IMR-90 (cell line): ENCODE measurements at regions not wholly inside any gene's neighbourhood (a gene's known extent, or its start where the extent isn't known, plus 50 kb on each side); places are given as distances from the start of the nearest gene placed in this dataset.

Experiments
- ATAC-seq: fragments of 200-7000 bp; cut with Tn5 transposase; 2 replicates; pipeline ENCODE4 v1.9.1; 2020; ENCODE audit warnings: low read depth, mild to moderate bottlenecking, moderate library complexity
- BruUV-seq: library from RNA; stranded (reverse); fragments of 400-500 nt; replicated peaks from 2 replicates; lab custom pipeline; 2021; lab: Mats Ljungman, UMichigan
- CTCF ChIA-PET: fragments of 300-600 bp; formaldehyde crosslinking; extraction: SDS; loops from one replicate; lab custom pipeline; 2021; ENCODE audit warnings: antibody characterized with exemption; lab: Yijun Ruan, JAX
- POLR2A ChIA-PET: fragments of 300-600 bp; sonication (Branson Sonifier 250); formaldehyde crosslinking; loops from one replicate; lab custom pipeline; 2022; ENCODE audit warnings: antibody characterized with exemption; ENCODE audit not compliant: unreplicated experiment; lab: Charles Lee
- DNase-seq: peaks from one replicate; pipeline ENCODE4 v3.0.0; 2013
- H2AFZ ChIP-seq: replicated peaks from 2 replicates; pipeline ENCODE3; 2013; ENCODE audit warnings: low read length, mild to moderate bottlenecking; ENCODE audit not compliant: poor library complexity
- H2AK5ac ChIP-seq: 2 replicates; pipeline ENCODE4 v1.6.1; 2013; ENCODE audit warnings: low read depth, low read length, inconsistent platforms
- H2AK9ac ChIP-seq: replicated peaks from 2 replicates; pipeline ENCODE3; 2013; ENCODE audit warnings: mild to moderate bottlenecking, low read depth, low read length, moderate library complexity; ENCODE audit not compliant: poor library complexity
- H2BK120ac ChIP-seq: 2 replicates; pipeline ENCODE4 v1.6.1; 2013; ENCODE audit warnings: low read depth, low read length, inconsistent platforms
- H2BK15ac ChIP-seq: 3 replicates; pipeline ENCODE4 v1.6.1; 2013; ENCODE audit warnings: low read depth, low read length, inconsistent platforms
- H2BK20ac ChIP-seq: 2 replicates; pipeline ENCODE4 v1.6.1; 2013; ENCODE audit warnings: low read depth, mild to moderate bottlenecking, inconsistent platforms, low read length, moderate library complexity
- H2BK5ac ChIP-seq: 2 replicates; pipeline ENCODE4 v1.6.1; 2013; ENCODE audit warnings: mild to moderate bottlenecking, low read depth, low read length, inconsistent platforms; ENCODE audit not compliant: poor library complexity, severe bottlenecking
- H3K14ac ChIP-seq: replicated peaks from 2 replicates; pipeline ENCODE4 v1.6.1; 2013; ENCODE audit warnings: low read depth, low read length, inconsistent platforms
- H3K18ac ChIP-seq: 2 replicates; pipeline ENCODE4 v1.6.1; 2013; ENCODE audit warnings: low read depth, low read length, control low read depth
- H3K23ac ChIP-seq: 2 replicates; pipeline ENCODE4 v1.6.1; 2013; ENCODE audit warnings: low read depth, low read length, inconsistent platforms
- H3K27ac ChIP-seq: 2 replicates; pipeline ENCODE4 v1.5.1; 2013; ENCODE audit warnings: mild to moderate bottlenecking, control low read depth, low read length; ENCODE audit not compliant: insufficient read depth
- H3K27me3 ChIP-seq: 2 replicates; pipeline ENCODE4 v1.6.1; 2013; ENCODE audit warnings: low read length; ENCODE audit not compliant: control insufficient read depth, insufficient read depth
- H3K36me3 ChIP-seq: 2 replicates; pipeline ENCODE4 v1.6.1; 2013; ENCODE audit warnings: low read length, mixed read lengths; ENCODE audit not compliant: control insufficient read depth, insufficient read depth
- H3K4ac ChIP-seq: 2 replicates; pipeline ENCODE4 v1.6.1; 2013; ENCODE audit warnings: low read depth, low read length, inconsistent platforms
- H3K4me1 ChIP-seq: 2 replicates; pipeline ENCODE4 v1.6.1; 2013; ENCODE audit warnings: low read length, mixed read lengths; ENCODE audit not compliant: control insufficient read depth, insufficient read depth
- H3K4me2 ChIP-seq: 2 replicates; pipeline ENCODE4 v1.6.1; 2013; ENCODE audit warnings: low read depth, mild to moderate bottlenecking, control low read depth, low read length, moderate library complexity
- H3K4me3 ChIP-seq: 2 replicates; pipeline ENCODE4 v1.5.1; 2013; ENCODE audit warnings: low read depth, mild to moderate bottlenecking, control low read depth, low read length, moderate library complexity; ENCODE audit not compliant: insufficient read depth
- H3K56ac ChIP-seq: 2 replicates; pipeline ENCODE4 v1.6.1; 2013; ENCODE audit warnings: low read length, inconsistent platforms; ENCODE audit not compliant: insufficient read depth; ENCODE audit errors: extremely low read depth
- H3K79me1 ChIP-seq, 2 experiments: 2 replicates each; pipeline ENCODE4 v1.6.1; 2013; ENCODE audit warnings: low read length in 2 of 2, inconsistent platforms in 1 of 2, low read depth in 1 of 2
- H3K9ac ChIP-seq: 2 replicates; pipeline ENCODE4 v1.6.1; 2013; ENCODE audit warnings: low read depth, low read length, control low read depth
- H3K9me1 ChIP-seq: 2 replicates; pipeline ENCODE4 v1.6.1; 2013; ENCODE audit warnings: low read length, inconsistent platforms; ENCODE audit not compliant: insufficient read depth
- H3K9me3 ChIP-seq: 2 replicates; pipeline ENCODE4 v1.6.1; 2013; ENCODE audit warnings: low read length; ENCODE audit not compliant: control insufficient read depth, insufficient read depth
- H4K20me1 ChIP-seq: 2 replicates; pipeline ENCODE4 v1.6.1; 2013; ENCODE audit warnings: low read length, inconsistent platforms; ENCODE audit not compliant: insufficient read depth
- H4K5ac ChIP-seq: 2 replicates; pipeline ENCODE4 v1.6.1; 2013; ENCODE audit warnings: mild to moderate bottlenecking, low read depth, low read length, control low read depth
- H4K8ac ChIP-seq, 2 experiments: 2 replicates each; pipeline ENCODE4 v1.6.1; 2013; ENCODE audit warnings: low read depth in 2 of 2, low read length in 2 of 2, control low read depth in 1 of 2, inconsistent platforms in 1 of 2
- H4K91ac ChIP-seq: 2 replicates; pipeline ENCODE4 v1.6.1; 2013; ENCODE audit warnings: low read depth, low read length, inconsistent platforms; ENCODE audit not compliant: insufficient read depth
- BHLHE40 ChIP-seq: fragments of 150-350 bp; IDR thresholded peaks from 2 replicates; pipeline ENCODE4 v1.6.1; 2016; ENCODE audit warnings: mild to moderate bottlenecking, low read depth, low read length
- CEBPB ChIP-seq: IDR thresholded peaks from 2 replicates; pipeline ENCODE4 v1.6.1; 2012; ENCODE audit warnings: low read depth, low read length, improper control_type of control experiment
- FOS ChIP-seq: fragments of 150-350 bp; IDR thresholded peaks from 2 replicates; pipeline ENCODE4 v1.6.1; 2016; ENCODE audit warnings: low read depth, low read length
- MAFK ChIP-seq: IDR thresholded peaks from 2 replicates; pipeline ENCODE4 v1.6.1; 2012; ENCODE audit warnings: low read depth, low read length, improper control_type of control experiment
- MAZ ChIP-seq: IDR thresholded peaks from 2 replicates; pipeline ENCODE4 v1.6.1; 2012; ENCODE audit warnings: low read depth, mild to moderate bottlenecking, low read length, improper control_type of control experiment, moderate library complexity, borderline replicate concordance
- NFE2L2 ChIP-seq: fragments of 150-350 bp; IDR thresholded peaks from 2 replicates; pipeline ENCODE4 v1.6.1; 2016; ENCODE audit warnings: low read depth, mild to moderate bottlenecking, low read length
- POLR2A ChIP-seq: IDR thresholded peaks from 2 replicates; pipeline ENCODE4 v1.6.1; 2012; ENCODE audit warnings: mild to moderate bottlenecking, low read depth, low read length
- RAD21 ChIP-seq: IDR thresholded peaks from 2 replicates; pipeline ENCODE4 v1.6.1; 2012; ENCODE audit warnings: low read length, improper control_type of control experiment
- RCOR1 ChIP-seq: IDR thresholded peaks from 2 replicates; pipeline ENCODE4 v1.6.1; 2012; ENCODE audit warnings: mild to moderate bottlenecking, low read length, improper control_type of control experiment; ENCODE audit not compliant: insufficient replicate concordance
- RFX5 ChIP-seq: IDR thresholded peaks from 2 replicates; pipeline ENCODE4 v1.8.0; 2012; ENCODE audit warnings: low read depth, mild to moderate bottlenecking, low read length, moderate library complexity
- SMC3 ChIP-seq: fragments of 150-350 bp; IDR thresholded peaks from 2 replicates; pipeline ENCODE4 v1.6.1; 2016; ENCODE audit warnings: low read depth, mild to moderate bottlenecking, antibody characterized with exemption, low read length, moderate library complexity
- WGBS, 2 experiments: methylation state at CpG; one replicate each; pipeline versions ENCODE4 v1.1.5 to v1.1.7; 2013; ENCODE audit warnings: missing lambda C conversion rate in 2 of 2; ENCODE audit not compliant: insufficient read length in 1 of 2; ENCODE audit errors: extremely low coverage in 2 of 2; 5-methylcytosine and 5-hydroxymethylcytosine counted together
- dilution Hi-C: fragments of 300-500 bp; cut with HindIII; formaldehyde crosslinking; loops from one replicate; pipeline ENCODE4 v1.14.3; 2018; ENCODE audit warnings: low sequenced_read_pairs; ENCODE audit not compliant: unreplicated experiment
- in situ Hi-C: fragments of 300-500 bp; cut with MboI; formaldehyde crosslinking; loops from 3 replicates; pipeline ENCODE4 v1.14.3; 2019; ENCODE audit warnings: low sequenced_read_pairs, inconsistent platforms, mixed read lengths
- intact Hi-C: fragments of 100-400 bp; cut with micrococcal nuclease; formaldehyde crosslinking; loops from 2 replicates; pipeline ENCODE4 v1.10.0; 2022
- TF ChIP-seq, protein P1 (sequence below): conservative IDR thresholded peaks from 2 replicates; pipeline ENCODE4 v1.5.1; 2012; ENCODE audit warnings: mild to moderate bottlenecking, low read depth, low read length, improper control_type of control experiment
- TF ChIP-seq, protein P2 (sequence below): fragments of 150-350 bp; IDR thresholded peaks from 2 replicates; pipeline ENCODE4 v1.6.1; 2017; ENCODE audit warnings: mild to moderate bottlenecking, antibody characterized with exemption, low read length, low read depth

DNA sequence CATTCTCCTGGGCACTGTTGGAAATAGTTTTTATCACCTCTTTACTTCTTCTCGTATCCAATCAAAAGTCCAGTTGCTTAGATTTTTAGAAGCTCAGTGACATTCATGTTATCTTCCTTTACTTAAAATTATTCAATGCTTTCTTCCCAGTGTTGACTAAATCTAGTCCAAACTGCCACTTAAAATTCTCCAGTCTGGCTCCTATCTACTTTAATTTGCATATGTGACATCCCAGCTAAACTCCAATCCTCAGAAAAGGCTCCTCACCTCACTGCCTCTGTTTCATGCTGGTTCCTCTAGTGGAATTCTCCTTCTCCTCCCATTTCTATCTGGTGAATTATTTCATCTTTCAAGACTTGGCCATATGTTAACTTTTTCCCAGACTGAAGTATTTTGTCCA lies 1238.7 kb upstream of the WWC1 start:
- CTCF ChIA-PET: no interaction called here

More for the DNA sequence above, 1238.7 kb upstream of the WWC1 start:
- Histone ChIP-seq H3K18ac (no peak overlapping the region), H3K23ac (no peak overlapping the region), H2AK5ac (no peak overlapping the region), H3K4me3 (no peak overlapping the region), H3K79me1 (no peaks in the 10 kb centered on the region), H3K4me1 (no peaks in the 10 kb centered on the region), H3K9me1 (no peaks in the 10 kb centered on the region), H2AFZ (no peak overlapping the region), H3K36me3 (no peaks in the 10 kb centered on the region), H2BK20ac (no peak overlapping the region), H3K27me3 (no peaks in the 10 kb centered on the region), H3K9ac (no peak overlapping the region), H4K8ac (no peak overlapping the region), H4K91ac (no peak overlapping the region), H2AK9ac (no peak overlapping the region), H3K14ac (no peak overlapping the region), H3K27ac (no peak overlapping the region), H2BK120ac (no peak overlapping the region), H4K5ac (no peak overlapping the region), H3K4me2 (no peak overlapping the region), H4K20me1 (no peaks in the 10 kb centered on the region), H2BK15ac (no peak overlapping the region), H3K56ac (no peak overlapping the region), H2BK5ac (no peak overlapping the region), H3K4ac (no peak overlapping the region), H3K9me3 (peaks cover 2% of the 10 kb centered on the region; the same call in 1 of the 2 replicates)
- no peak for DNase-seq
- no peak for ATAC-seq
- no TSS peak for BruUV-seq
- POLR2A ChIA-PET: no interaction called here
- in situ Hi-C loops: no loop called here
- dilution Hi-C loops: no loop called here
- no peak for TF ChIP-seq RAD21
- TF ChIP-seq RFX5: no peak
- TF ChIP-seq, protein P1, sequence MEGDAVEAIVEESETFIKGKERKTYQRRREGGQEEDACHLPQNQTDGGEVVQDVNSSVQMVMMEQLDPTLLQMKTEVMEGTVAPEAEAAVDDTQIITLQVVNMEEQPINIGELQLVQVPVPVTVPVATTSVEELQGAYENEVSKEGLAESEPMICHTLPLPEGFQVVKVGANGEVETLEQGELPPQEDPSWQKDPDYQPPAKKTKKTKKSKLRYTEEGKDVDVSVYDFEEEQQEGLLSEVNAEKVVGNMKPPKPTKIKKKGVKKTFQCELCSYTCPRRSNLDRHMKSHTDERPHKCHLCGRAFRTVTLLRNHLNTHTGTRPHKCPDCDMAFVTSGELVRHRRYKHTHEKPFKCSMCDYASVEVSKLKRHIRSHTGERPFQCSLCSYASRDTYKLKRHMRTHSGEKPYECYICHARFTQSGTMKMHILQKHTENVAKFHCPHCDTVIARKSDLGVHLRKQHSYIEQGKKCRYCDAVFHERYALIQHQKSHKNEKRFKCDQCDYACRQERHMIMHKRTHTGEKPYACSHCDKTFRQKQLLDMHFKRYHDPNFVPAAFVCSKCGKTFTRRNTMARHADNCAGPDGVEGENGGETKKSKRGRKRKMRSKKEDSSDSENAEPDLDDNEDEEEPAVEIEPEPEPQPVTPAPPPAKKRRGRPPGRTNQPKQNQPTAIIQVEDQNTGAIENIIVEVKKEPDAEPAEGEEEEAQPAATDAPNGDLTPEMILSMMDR: no peak
- no peak for TF ChIP-seq MAZ
- TF ChIP-seq FOS: no peak
- TF ChIP-seq CEBPB: no peak
- no peak for TF ChIP-seq MAFK
- TF ChIP-seq, protein P2, sequence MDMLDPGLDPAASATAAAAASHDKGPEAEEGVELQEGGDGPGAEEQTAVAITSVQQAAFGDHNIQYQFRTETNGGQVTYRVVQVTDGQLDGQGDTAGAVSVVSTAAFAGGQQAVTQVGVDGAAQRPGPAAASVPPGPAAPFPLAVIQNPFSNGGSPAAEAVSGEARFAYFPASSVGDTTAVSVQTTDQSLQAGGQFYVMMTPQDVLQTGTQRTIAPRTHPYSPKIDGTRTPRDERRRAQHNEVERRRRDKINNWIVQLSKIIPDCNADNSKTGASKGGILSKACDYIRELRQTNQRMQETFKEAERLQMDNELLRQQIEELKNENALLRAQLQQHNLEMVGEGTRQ: no peak
- TF ChIP-seq SMC3: no peak
- TF ChIP-seq NFE2L2: no peak
- TF ChIP-seq BHLHE40: no peak
- no peak for TF ChIP-seq POLR2A
- no peak for TF ChIP-seq RCOR1
- no CpG with 5 or more reads among the region's 1 CpG for WGBS, 2 experiments
- intact Hi-C loops: no loop called here
